AG09319 (cell line): ENCODE measurements at regions not wholly inside any gene's neighbourhood (a gene's known extent, or its start where the extent isn't known, plus 50 kb on each side); places are given as distances from the start of the nearest gene placed in this dataset.
"Not testable (repeated sequence)": the region's sequence is repeated elsewhere in the genome, so short reads cannot be mapped to it uniquely, and the experiment has no call there.

ENCODE experiments used
- DNase-seq: peaks from one replicate; pipeline ENCODE4 v3.0.0-alpha.2; 2010; ENCODE audit warnings: low read depth; ENCODE audit errors: extremely low read depth
- CTCF ChIP-seq: IDR thresholded peaks from 2 replicates; pipeline ENCODE4 v1.5.1; 2011; ENCODE audit warnings: low read depth, mild to moderate bottlenecking, inconsistent platforms, low read length, moderate library complexity

GRCh38 chr15:77907824-77908751 lies 169.4 kb downstream of the TBC1D2B start:
- no peak for DNase-seq
- peak; percentile 26 for TF ChIP-seq CTCF

GRCh38 chr15:77906062-77906990 lies 171.2 kb downstream of the TBC1D2B start:
- DNase-seq: not testable (repeated sequence)

GRCh38 chr15:77905301-77905920 lies 172.1 kb downstream of the TBC1D2B start:
- TF ChIP-seq CTCF: no peak
- DNase-seq: no peak

- DNase-seq: no peak
- TF ChIP-seq CTCF: no peak
Observed at GRCh38 chr15:77904901-77905300, 172.6 kb downstream of the TBC1D2B start.

- no peak for TF ChIP-seq CTCF
- no peak for DNase-seq
Observed at GRCh38 chr15:77904436-77904821, 173.1 kb downstream of the TBC1D2B start.

GRCh38 chr15:77903761-77904435 lies 173.6 kb downstream of the TBC1D2B start:
- not testable (repeated sequence) for DNase-seq

- DNase-seq: not testable (repeated sequence)
- peak; percentile 62 for TF ChIP-seq CTCF
Observed at GRCh38 chr15:77902921-77903760, 174.4 kb downstream of the TBC1D2B start.
